PFSK-1 (cell line): ENCODE measurements at regions not wholly inside any gene's neighbourhood (a gene's known extent, or its start where the extent isn't known, plus 50 kb on each side); places are given as distances from the start of the nearest gene placed in this dataset.

Experiments used
- FOXP2 ChIP-seq: optimal IDR thresholded peaks from 2 replicates; pipeline ENCODE3; 2011; ENCODE audit warnings: borderline replicate concordance, control low read depth, inconsistent platforms; ENCODE audit not compliant: insufficient read depth; ENCODE audit errors: extremely low read length, extremely low read depth
- POLR2AphosphoS5 ChIP-seq: IDR thresholded peaks from 2 replicates; pipeline ENCODE4 v1.6.1; 2012; ENCODE audit warnings: low read depth, mild to moderate bottlenecking, control low read depth, low read length, moderate library complexity
- SIN3A ChIP-seq: IDR thresholded peaks from 2 replicates; pipeline ENCODE4 v1.6.1; 2012; ENCODE audit warnings: mild to moderate bottlenecking, low read length, moderate library complexity, borderline replicate concordance; ENCODE audit not compliant: insufficient read depth
- TAF1 ChIP-seq: IDR thresholded peaks from 2 replicates; pipeline ENCODE4 v1.6.1; 2012; ENCODE audit warnings: low read length, control low read depth, borderline replicate concordance; ENCODE audit not compliant: insufficient read depth
- TF ChIP-seq, protein P1 (sequence below), 2 experiments: IDR thresholded peaks; 2 replicates each; pipeline versions ENCODE4 v1.6.1 to v1.8.0; 2011 to 2012; ENCODE audit warnings: low read depth in 2 of 2, low read length in 2 of 2, control low read depth in 1 of 2, inconsistent platforms in 1 of 2, mild to moderate bottlenecking in 1 of 2, moderate library complexity in 1 of 2; ENCODE audit not compliant: insufficient read depth in 1 of 2

DNA sequence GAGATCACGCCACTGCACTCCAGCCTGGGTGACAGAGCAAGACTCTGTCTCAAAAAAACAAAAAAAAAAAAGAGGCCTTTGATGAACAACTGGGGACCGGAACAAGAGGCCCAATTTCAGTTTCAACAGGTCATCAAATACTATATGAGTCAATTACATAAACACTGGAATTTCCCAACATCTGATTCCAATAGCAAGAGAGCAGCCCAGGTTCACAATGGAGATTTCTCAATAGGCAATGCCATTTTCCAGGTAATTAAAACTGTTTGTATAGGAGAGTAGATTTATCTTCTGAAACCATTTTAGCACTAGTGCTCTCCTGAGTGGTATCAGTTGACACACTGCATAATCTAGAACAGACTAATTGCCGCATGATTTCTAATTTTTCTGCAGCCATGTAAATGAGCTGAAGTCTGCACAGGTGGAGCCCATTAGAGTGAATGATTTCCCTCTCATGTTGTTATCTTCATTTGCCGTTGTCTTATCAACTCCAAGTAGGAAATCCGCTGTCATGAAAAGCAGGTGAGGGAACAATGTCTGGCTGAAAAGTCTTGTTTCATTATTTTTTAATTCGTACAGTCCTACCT, 264.1 kb upstream of the MEIS1 start:
- TF ChIP-seq FOXP2 (no peak), POLR2AphosphoS5 (no peak), SIN3A (no peak), TAF1 (no peak)
- TF ChIP-seq, protein P1, sequence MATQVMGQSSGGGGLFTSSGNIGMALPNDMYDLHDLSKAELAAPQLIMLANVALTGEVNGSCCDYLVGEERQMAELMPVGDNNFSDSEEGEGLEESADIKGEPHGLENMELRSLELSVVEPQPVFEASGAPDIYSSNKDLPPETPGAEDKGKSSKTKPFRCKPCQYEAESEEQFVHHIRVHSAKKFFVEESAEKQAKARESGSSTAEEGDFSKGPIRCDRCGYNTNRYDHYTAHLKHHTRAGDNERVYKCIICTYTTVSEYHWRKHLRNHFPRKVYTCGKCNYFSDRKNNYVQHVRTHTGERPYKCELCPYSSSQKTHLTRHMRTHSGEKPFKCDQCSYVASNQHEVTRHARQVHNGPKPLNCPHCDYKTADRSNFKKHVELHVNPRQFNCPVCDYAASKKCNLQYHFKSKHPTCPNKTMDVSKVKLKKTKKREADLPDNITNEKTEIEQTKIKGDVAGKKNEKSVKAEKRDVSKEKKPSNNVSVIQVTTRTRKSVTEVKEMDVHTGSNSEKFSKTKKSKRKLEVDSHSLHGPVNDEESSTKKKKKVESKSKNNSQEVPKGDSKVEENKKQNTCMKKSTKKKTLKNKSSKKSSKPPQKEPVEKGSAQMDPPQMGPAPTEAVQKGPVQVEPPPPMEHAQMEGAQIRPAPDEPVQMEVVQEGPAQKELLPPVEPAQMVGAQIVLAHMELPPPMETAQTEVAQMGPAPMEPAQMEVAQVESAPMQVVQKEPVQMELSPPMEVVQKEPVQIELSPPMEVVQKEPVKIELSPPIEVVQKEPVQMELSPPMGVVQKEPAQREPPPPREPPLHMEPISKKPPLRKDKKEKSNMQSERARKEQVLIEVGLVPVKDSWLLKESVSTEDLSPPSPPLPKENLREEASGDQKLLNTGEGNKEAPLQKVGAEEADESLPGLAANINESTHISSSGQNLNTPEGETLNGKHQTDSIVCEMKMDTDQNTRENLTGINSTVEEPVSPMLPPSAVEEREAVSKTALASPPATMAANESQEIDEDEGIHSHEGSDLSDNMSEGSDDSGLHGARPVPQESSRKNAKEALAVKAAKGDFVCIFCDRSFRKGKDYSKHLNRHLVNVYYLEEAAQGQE (IDR thresholded peaks at IDR 0.05; ENCODE audit: insufficient read depth in 1 of 2, low read depth in 2 of 2, low read length in 2 of 2), result no peak

DNA sequence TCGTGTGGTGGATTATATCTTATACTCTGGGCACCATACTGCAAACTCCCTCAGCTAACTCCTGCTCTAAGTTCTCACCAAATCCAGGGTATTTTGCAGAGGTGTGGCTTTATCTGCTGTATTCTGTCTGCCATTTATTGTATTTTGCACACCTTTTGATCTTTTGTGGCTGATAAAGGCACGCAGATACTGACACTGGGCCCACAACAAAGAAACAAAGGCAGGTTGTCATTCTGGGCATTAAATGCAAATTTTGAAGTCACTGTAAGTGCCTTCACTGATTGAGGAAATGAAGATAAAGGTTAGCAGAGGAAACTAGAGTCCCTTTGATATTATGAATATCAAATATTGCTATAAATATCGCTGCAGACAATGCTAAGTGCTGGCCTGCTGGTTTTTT, 265.8 kb upstream of the MEIS1 start:
- TF ChIP-seq, protein P1 (IDR thresholded peaks at IDR 0.05; ENCODE audit: insufficient read depth in 1 of 2, low read depth in 2 of 2, low read length in 2 of 2), result no peak
- TF ChIP-seq TAF1, result no peak
- no peak for TF ChIP-seq SIN3A
- no peak for TF ChIP-seq FOXP2
- TF ChIP-seq POLR2AphosphoS5, result no peak

DNA sequence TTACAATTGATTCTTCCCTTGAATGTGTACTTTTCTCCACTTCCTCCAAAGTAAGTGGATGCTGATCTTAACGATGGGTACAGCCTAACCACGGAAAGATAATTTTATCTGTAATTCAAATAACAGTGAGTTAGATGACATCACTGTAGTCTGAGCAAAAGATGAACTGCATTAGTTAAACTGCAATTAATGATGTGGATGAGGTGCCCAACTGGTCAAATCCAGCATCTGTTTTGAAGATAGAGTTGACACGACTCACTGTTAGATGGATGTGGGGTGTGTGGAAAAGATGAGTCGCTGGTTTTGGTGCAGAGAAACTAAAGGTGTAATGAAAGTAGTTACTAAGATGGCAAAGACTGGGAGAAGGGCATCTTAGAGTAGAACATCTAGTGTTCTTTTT, 270.5 kb upstream of the MEIS1 start:
- TF ChIP-seq, protein P1 (IDR thresholded peaks at IDR 0.05; ENCODE audit: insufficient read depth in 1 of 2, low read depth in 2 of 2, low read length in 2 of 2), result no peak
- TF ChIP-seq POLR2AphosphoS5 (no peak), TAF1 (no peak), FOXP2 (no peak), SIN3A (no peak)

DNA sequence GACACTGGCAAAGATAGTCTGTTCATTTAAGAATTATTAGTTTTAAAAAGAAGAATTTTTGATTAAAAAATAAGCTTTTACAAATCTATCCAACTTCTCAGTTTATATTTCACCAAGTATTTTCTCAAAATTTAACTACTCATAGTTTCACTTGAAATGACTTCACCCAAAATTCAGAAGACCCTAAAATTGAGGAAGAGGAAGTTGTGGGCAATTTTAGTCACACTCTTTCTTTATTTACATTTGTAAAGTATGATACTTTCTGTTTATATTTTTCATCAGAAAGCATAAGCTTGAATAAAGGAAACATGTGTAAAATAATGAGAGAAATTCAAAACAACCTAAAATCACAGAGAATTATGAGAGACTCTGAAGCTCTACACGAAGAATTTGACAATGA, 278.8 kb upstream of the MEIS1 start:
- TF ChIP-seq SIN3A, result no peak
- TF ChIP-seq, protein P1 (IDR thresholded peaks at IDR 0.05; ENCODE audit: insufficient read depth in 1 of 2, low read depth in 2 of 2, low read length in 2 of 2), result no peak
- TF ChIP-seq FOXP2, result no peak
- no peak for TF ChIP-seq POLR2AphosphoS5

DNA sequence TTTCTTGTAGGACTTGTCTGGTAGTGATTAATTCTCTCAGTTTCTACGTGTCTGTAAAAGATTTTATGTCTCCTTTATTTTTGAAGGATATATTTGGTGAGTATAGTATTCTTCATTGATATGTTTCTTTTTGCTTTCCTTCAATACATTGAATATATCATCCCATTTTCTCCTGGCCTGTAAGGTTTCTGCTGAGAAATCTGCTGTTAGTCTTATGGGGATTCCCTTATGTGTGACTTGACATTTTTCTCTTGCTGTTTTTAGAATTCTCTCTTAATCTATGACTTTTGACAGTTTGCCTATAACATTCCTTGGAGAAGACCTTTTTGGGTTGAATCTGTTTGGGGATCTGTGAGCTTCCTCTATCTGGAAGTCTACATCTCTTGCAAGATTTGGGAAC, 281.0 kb upstream of the MEIS1 start:
- no peak for TF ChIP-seq TAF1
- no peak for TF ChIP-seq POLR2AphosphoS5
- TF ChIP-seq, protein P1 (IDR thresholded peaks at IDR 0.05; ENCODE audit: insufficient read depth in 1 of 2, low read depth in 2 of 2, low read length in 2 of 2), result no peak
- TF ChIP-seq FOXP2, result no peak
- no peak for TF ChIP-seq SIN3A
